CD4-positive, alpha-beta T cell (primary cell): ENCODE measurements at regions not wholly inside any gene's neighbourhood (a gene's known extent, or its start where the extent isn't known, plus 50 kb on each side); places are given as distances from the start of the nearest gene placed in this dataset.

Source experiments
- ATAC-seq: fragments of 200-7000 bp; cut with Tn5 transposase; one replicate; pipeline ENCODE4 v1.10.0; 2022; ENCODE audit warnings: mild to moderate bottlenecking; ENCODE audit not compliant: poor library complexity
- CTCF ChIA-PET: fragments of 350-600 bp; sonication (Branson Sonifier 250); formaldehyde crosslinking; loops from one replicate; lab custom pipeline; 2021; ENCODE audit warnings: antibody characterized with exemption, inconsistent platforms; lab: Charles Lee
- POLR2A ChIA-PET: fragments of 350-600 bp; sonication (Branson Sonifier 250); formaldehyde crosslinking; loops from one replicate; lab custom pipeline; 2021; ENCODE audit warnings: antibody characterized with exemption, inconsistent platforms; lab: Charles Lee
- DNase-seq, 14 experiments: peaks; one replicate each; pipeline ENCODE4 v3.0.0-alpha.2; 2013 to 2020; ENCODE audit warnings: mixed read lengths in 2 of 14
- H3K27ac ChIP-seq, 2 donors: one replicate each; pipeline versions ENCODE4 v1.5.1 to v1.7.0; 2013; ENCODE audit warnings: low read length in 2 of 2, low read depth in 1 of 2, mild to moderate bottlenecking in 1 of 2
- H3K27me3 ChIP-seq, 2 experiments: 1 replicate in 1 of 2; 2 replicates in 1 of 2; pipeline versions ENCODE4 v1.6.1 to v1.7.0; 2013; ENCODE audit warnings: low read length in 2 of 2, control low read depth in 1 of 2, mild to moderate bottlenecking in 1 of 2, moderate library complexity in 1 of 2; ENCODE audit not compliant: insufficient read depth in 2 of 2, control insufficient read depth in 1 of 2
- H3K36me3 ChIP-seq: one replicate; pipeline ENCODE4 v1.6.1; 2013; ENCODE audit warnings: low read length, control low read depth; ENCODE audit not compliant: insufficient read depth
- H3K4me1 ChIP-seq: one replicate; pipeline ENCODE4 v1.6.1; 2013; ENCODE audit warnings: low read length, control low read depth; ENCODE audit not compliant: insufficient read depth
- H3K4me3 ChIP-seq: one replicate; pipeline ENCODE4 v1.5.1; 2013; ENCODE audit warnings: mild to moderate bottlenecking, low read length, moderate library complexity
- H3K9me3 ChIP-seq, 2 experiments: 1 replicate in 1 of 2; 2 replicates in 1 of 2; pipeline versions ENCODE4 v1.6.1 to v1.7.0; 2013; ENCODE audit warnings: low read length in 2 of 2, mild to moderate bottlenecking in 2 of 2, control low read depth in 1 of 2, moderate library complexity in 1 of 2; ENCODE audit not compliant: control insufficient read depth in 1 of 2, insufficient read depth in 1 of 2
- H3K27ac Mint-ChIP-seq: one replicate; pipeline ENCODE4 v1.8.0; 2020; ENCODE audit warnings: mixed read lengths
- H3K27me3 Mint-ChIP-seq: one replicate; pipeline ENCODE4 v1.8.0; 2021; ENCODE audit warnings: mixed read lengths
- H3K36me3 Mint-ChIP-seq: one replicate; pipeline ENCODE4 v1.8.0; 2021; ENCODE audit warnings: low read depth, mixed read lengths
- H3K4me1 Mint-ChIP-seq: one replicate; pipeline ENCODE4 v1.8.0; 2021; ENCODE audit warnings: low read depth, mixed read lengths
- H3K4me3 Mint-ChIP-seq: one replicate; pipeline ENCODE4 v1.8.0; 2020; ENCODE audit warnings: mild to moderate bottlenecking, mixed read lengths
- H3K9me3 Mint-ChIP-seq: one replicate; pipeline ENCODE4 v1.8.0; 2020; ENCODE audit warnings: mixed read lengths
- intact Hi-C, 2 experiments: fragments of 100-400 bp; cut with DNase I in 1 of 2; cut with micrococcal nuclease in 1 of 2; formaldehyde crosslinking; loops; one replicate each; pipeline versions ENCODE4 v1.15.1 to v1.9.0; 2023 to 2025; cut with DNase I, micrococcal nuclease
- TF ChIP-seq, protein P1 (sequence below): fragments of 200-600 bp; IDR thresholded peaks from one replicate; pipeline ENCODE4 v1.8.0; 2022; ENCODE audit warnings: antibody characterized with exemption, mild to moderate bottlenecking

DNA sequence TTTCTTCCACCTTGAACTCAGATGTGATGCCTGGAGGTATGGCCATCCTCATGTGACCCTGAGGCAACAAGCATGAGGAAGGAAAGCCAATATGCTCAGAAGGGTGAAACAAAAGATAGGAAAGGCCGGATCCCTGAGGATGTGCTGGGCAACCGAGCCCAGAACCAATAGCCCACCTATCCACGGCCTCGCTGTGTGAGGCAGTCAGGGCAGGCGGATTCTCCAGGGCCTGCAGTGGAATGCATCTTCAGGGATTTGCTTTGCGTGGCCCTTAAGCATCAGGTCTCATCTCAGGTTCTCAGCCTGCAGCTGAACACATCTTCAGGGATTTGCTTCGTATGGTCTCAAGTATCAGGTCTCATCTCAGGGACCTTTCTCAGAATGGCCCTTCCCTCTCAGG, 139.8 kb downstream of the ANKRD60 start:
- H3K9me3 Mint-ChIP-seq: no peaks in the 10 kb centered on the region
- no peaks in the 10 kb centered on the region for H3K27me3 ChIP-seq
- POLR2A ChIA-PET: no interaction called here

DNA sequence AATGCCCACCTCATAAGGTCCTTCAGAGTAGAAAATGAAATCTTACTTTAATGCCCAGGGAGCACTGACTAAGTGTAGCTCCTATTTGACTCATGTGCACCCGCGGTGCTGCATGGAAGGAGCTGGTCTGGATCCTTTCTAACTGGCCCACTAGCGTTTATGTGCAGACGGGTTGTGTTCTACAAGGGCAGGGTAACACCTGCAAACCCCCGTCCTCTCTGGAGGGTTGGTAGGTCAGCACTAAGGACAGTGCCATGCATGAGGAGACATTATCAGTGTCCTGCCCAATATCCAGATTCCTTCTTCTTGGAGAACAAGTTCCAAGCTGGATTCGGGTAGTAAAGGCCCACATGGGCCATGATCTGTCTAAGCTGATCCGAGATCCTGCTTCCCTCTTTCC, 140.3 kb downstream of the ANKRD60 start:
- intact Hi-C loops: loop anchor here in 1 of 2 experiments (5.0 kb wide), 1 partner anchor 491 kb away; no protein-coding TSS in a partner anchor
- Mint-ChIP-seq H3K9me3 (no peaks in the 10 kb centered on the region), H3K27me3 (peaks cover 14% of the 10 kb centered on the region), H3K27ac (no peak overlapping the region), H3K4me1 (no peaks in the 10 kb centered on the region), H3K4me3 (no peak overlapping the region), H3K36me3 (no peaks in the 10 kb centered on the region)
- TF ChIP-seq, protein P1, sequence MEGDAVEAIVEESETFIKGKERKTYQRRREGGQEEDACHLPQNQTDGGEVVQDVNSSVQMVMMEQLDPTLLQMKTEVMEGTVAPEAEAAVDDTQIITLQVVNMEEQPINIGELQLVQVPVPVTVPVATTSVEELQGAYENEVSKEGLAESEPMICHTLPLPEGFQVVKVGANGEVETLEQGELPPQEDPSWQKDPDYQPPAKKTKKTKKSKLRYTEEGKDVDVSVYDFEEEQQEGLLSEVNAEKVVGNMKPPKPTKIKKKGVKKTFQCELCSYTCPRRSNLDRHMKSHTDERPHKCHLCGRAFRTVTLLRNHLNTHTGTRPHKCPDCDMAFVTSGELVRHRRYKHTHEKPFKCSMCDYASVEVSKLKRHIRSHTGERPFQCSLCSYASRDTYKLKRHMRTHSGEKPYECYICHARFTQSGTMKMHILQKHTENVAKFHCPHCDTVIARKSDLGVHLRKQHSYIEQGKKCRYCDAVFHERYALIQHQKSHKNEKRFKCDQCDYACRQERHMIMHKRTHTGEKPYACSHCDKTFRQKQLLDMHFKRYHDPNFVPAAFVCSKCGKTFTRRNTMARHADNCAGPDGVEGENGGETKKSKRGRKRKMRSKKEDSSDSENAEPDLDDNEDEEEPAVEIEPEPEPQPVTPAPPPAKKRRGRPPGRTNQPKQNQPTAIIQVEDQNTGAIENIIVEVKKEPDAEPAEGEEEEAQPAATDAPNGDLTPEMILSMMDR: no peak
- no peak for ATAC-seq
- H3K4me3 ChIP-seq: no peak overlapping the region
- no peaks in the 10 kb centered on the region for H3K27me3 ChIP-seq
- no peak overlapping the region for H3K27ac ChIP-seq
- DNase-seq: no peak
- POLR2A ChIA-PET: no interaction called here
- no peaks in the 10 kb centered on the region for H3K36me3 ChIP-seq
- H3K4me1 ChIP-seq: no peaks in the 10 kb centered on the region
- no peaks in the 10 kb centered on the region for H3K9me3 ChIP-seq
- CTCF ChIA-PET: interaction anchor here (1.0 kb wide), 1 partner anchor 491 kb away, joined by 3 read pairs; no protein-coding TSS in a partner anchor

More for the DNA sequence above, 139.8 kb downstream of the ANKRD60 start:
- peaks cover 14% of the 10 kb centered on the region for H3K27me3 Mint-ChIP-seq
- no peaks in the 10 kb centered on the region for H3K36me3 Mint-ChIP-seq
- no peak overlapping the region for H3K27ac Mint-ChIP-seq
- CTCF ChIA-PET: no interaction called here
- Histone ChIP-seq H3K4me3 (no peak overlapping the region), H3K9me3 (no peaks in the 10 kb centered on the region), H3K36me3 (no peaks in the 10 kb centered on the region), H3K4me1 (no peaks in the 10 kb centered on the region), H3K27ac (no peak overlapping the region)
- no peak for DNase-seq
- intact Hi-C loops: loop anchor here in 1 of 2 experiments (5.0 kb wide), 1 partner anchor 491 kb away; no protein-coding TSS in a partner anchor
- H3K4me1 Mint-ChIP-seq: no peaks in the 10 kb centered on the region
- no peak for ATAC-seq
- no peak overlapping the region for H3K4me3 Mint-ChIP-seq
- TF ChIP-seq, protein P1: no peak

- H3K36me3 Mint-ChIP-seq: no peaks in the 10 kb centered on the region
- TF ChIP-seq, protein P1: no peak
- POLR2A ChIA-PET: no interaction called here
Measured at GRCh38 chr20:58087562-58087858, 140.9 kb downstream of the ANKRD60 start.

More at GRCh38 chr20:58087562-58087858, 140.9 kb downstream of the ANKRD60 start:
- Mint-ChIP-seq H3K9me3 (no peaks in the 10 kb centered on the region), H3K4me1 (no peaks in the 10 kb centered on the region), H3K27ac (no peak overlapping the region), H3K27me3 (peaks cover 14% of the 10 kb centered on the region), H3K4me3 (no peak overlapping the region)
- H3K4me1 ChIP-seq: no peaks in the 10 kb centered on the region
- H3K27ac ChIP-seq: no peak overlapping the region
- DNase-seq (no peak), ATAC-seq (no peak)
- CTCF ChIA-PET: interaction anchor here (0.5 to 1.0 kb wide), 3 partner anchors 465 to 842 kb away, joined by 3 to 4 read pairs (median 3); no protein-coding TSS in a partner anchor
- no peaks in the 10 kb centered on the region for H3K9me3 ChIP-seq
- intact Hi-C loops: loop anchor here (1.0 to 5.0 kb wide), 2 partner anchors 433 to 490 kb away; no protein-coding TSS in a partner anchor
- H3K36me3 ChIP-seq: no peaks in the 10 kb centered on the region
- H3K27me3 ChIP-seq: no peaks in the 10 kb centered on the region
- H3K4me3 ChIP-seq: no peak overlapping the region
